ENCODE measurements at regions not wholly inside any gene's neighbourhood (a gene's known extent, or its start where the extent isn't known, plus 50 kb on each side); places are given as distances from the start of the nearest gene placed in this dataset.

GRCh38 chr5:60505373-60506171 is 194.4 kb downstream of the DEPDC1B start:
- Histone ChIP-seq H3K27me3 (ENCODE audit: control insufficient read depth in 1 of 2, insufficient read depth in 2 of 2, low read length in 2 of 2) (peaks cover 0 to 3% of the 10 kb centered on the region in 2 donors), H3K36me3 (ENCODE audit: control insufficient read depth in 2 of 2, insufficient read depth in 2 of 2, low read length in 1 of 2) (no peaks in the 10 kb centered on the region), H3K9me3 (ENCODE audit: control insufficient read depth in 2 of 2, insufficient read depth in 1 of 2, low read depth in 1 of 2, low read length in 1 of 2) (no peaks in the 10 kb centered on the region), H3K27ac (ENCODE audit: low read depth in 2 of 2, low read length in 1 of 2) (no peak overlapping the region), H3K4me1 (ENCODE audit: control insufficient read depth in 2 of 2, insufficient read depth in 2 of 2, low read length in 1 of 2) (no peaks in the 10 kb centered on the region), H3K4me3 (ENCODE audit: low read depth in 1 of 2, low read length in 2 of 2) (no peak overlapping the region)
- 81 to 82% methylated on average over 7 of the region's 7 CpGs for WGBS, 2 donors

- 84 to 88% methylated on average over 2 of the region's 2 CpGs for WGBS, 2 donors
- H3K9me3 ChIP-seq (ENCODE audit: control insufficient read depth in 2 of 2, insufficient read depth in 1 of 2, low read depth in 1 of 2, low read length in 1 of 2): no peaks in the 10 kb centered on the region
- no peak overlapping the region for H3K27ac ChIP-seq (ENCODE audit: low read depth in 2 of 2, low read length in 1 of 2)
- peaks cover 0 to 3% of the 10 kb centered on the region in 2 donors for H3K27me3 ChIP-seq (ENCODE audit: control insufficient read depth in 1 of 2, insufficient read depth in 2 of 2, low read length in 2 of 2)
- no peak overlapping the region for H3K4me3 ChIP-seq (ENCODE audit: low read depth in 1 of 2, low read length in 2 of 2)
- H3K4me1 ChIP-seq (ENCODE audit: control insufficient read depth in 2 of 2, insufficient read depth in 2 of 2, low read length in 1 of 2): no peaks in the 10 kb centered on the region
- H3K36me3 ChIP-seq (ENCODE audit: control insufficient read depth in 2 of 2, insufficient read depth in 2 of 2, low read length in 1 of 2): no peaks in the 10 kb centered on the region
Measured at GRCh38 chr5:60504342-60504741, 195.6 kb downstream of the DEPDC1B start.

- WGBS, 2 donors: 61 to 63% methylated on average over 2 of the region's 2 CpGs
- Histone ChIP-seq H3K36me3 (ENCODE audit: control insufficient read depth in 2 of 2, insufficient read depth in 2 of 2, low read length in 1 of 2) (no peaks in the 10 kb centered on the region), H3K4me3 (ENCODE audit: low read depth in 1 of 2, low read length in 2 of 2) (no peak overlapping the region), H3K9me3 (ENCODE audit: control insufficient read depth in 2 of 2, insufficient read depth in 1 of 2, low read depth in 1 of 2, low read length in 1 of 2) (no peaks in the 10 kb centered on the region), H3K27me3 (ENCODE audit: control insufficient read depth in 1 of 2, insufficient read depth in 2 of 2, low read length in 2 of 2) (peaks cover 0 to 3% of the 10 kb centered on the region in 2 donors), H3K4me1 (ENCODE audit: control insufficient read depth in 2 of 2, insufficient read depth in 2 of 2, low read length in 1 of 2) (no peaks in the 10 kb centered on the region), H3K27ac (ENCODE audit: low read depth in 2 of 2, low read length in 1 of 2) (no peak overlapping the region)
Measured at GRCh38 chr5:60503771-60504170, 196.2 kb downstream of the DEPDC1B start.

- H3K9me3 ChIP-seq (ENCODE audit: control insufficient read depth in 2 of 2, insufficient read depth in 1 of 2, low read depth in 1 of 2, low read length in 1 of 2): no peaks in the 10 kb centered on the region
- no peaks in the 10 kb centered on the region for H3K4me1 ChIP-seq (ENCODE audit: control insufficient read depth in 2 of 2, insufficient read depth in 2 of 2, low read length in 1 of 2)
- H3K27me3 ChIP-seq (ENCODE audit: control insufficient read depth in 1 of 2, insufficient read depth in 2 of 2, low read length in 2 of 2): no peaks in the 10 kb centered on the region
- no peak overlapping the region for H3K27ac ChIP-seq (ENCODE audit: low read depth in 2 of 2, low read length in 1 of 2)
- 46 to 49% methylated on average over 4 of the region's 4 CpGs for WGBS, 2 donors
- no peaks in the 10 kb centered on the region for H3K36me3 ChIP-seq (ENCODE audit: control insufficient read depth in 2 of 2, insufficient read depth in 2 of 2, low read length in 1 of 2)
- no peak overlapping the region for H3K4me3 ChIP-seq (ENCODE audit: low read depth in 1 of 2, low read length in 2 of 2)
Measured at GRCh38 chr5:60497706-60498500, 202.1 kb downstream of the DEPDC1B start.

- Histone ChIP-seq H3K27me3 (ENCODE audit: control insufficient read depth in 1 of 2, insufficient read depth in 2 of 2, low read length in 2 of 2) (no peaks in the 10 kb centered on the region), H3K4me3 (ENCODE audit: low read depth in 1 of 2, low read length in 2 of 2) (no peak overlapping the region), H3K4me1 (ENCODE audit: control insufficient read depth in 2 of 2, insufficient read depth in 2 of 2, low read length in 1 of 2) (no peaks in the 10 kb centered on the region), H3K27ac (ENCODE audit: low read depth in 2 of 2, low read length in 1 of 2) (no peak overlapping the region), H3K9me3 (ENCODE audit: control insufficient read depth in 2 of 2, insufficient read depth in 1 of 2, low read depth in 1 of 2, low read length in 1 of 2) (no peaks in the 10 kb centered on the region), H3K36me3 (ENCODE audit: control insufficient read depth in 2 of 2, insufficient read depth in 2 of 2, low read length in 1 of 2) (no peaks in the 10 kb centered on the region)
- WGBS, 2 donors: 66 to 70% methylated on average over 7 of the region's 7 CpGs
Measured at GRCh38 chr5:60495644-60496520, 204.1 kb downstream of the DEPDC1B start.

- Histone ChIP-seq H3K27me3 (ENCODE audit: control insufficient read depth in 1 of 2, insufficient read depth in 2 of 2, low read length in 2 of 2) (no peaks in the 10 kb centered on the region), H3K36me3 (ENCODE audit: control insufficient read depth in 2 of 2, insufficient read depth in 2 of 2, low read length in 1 of 2) (no peaks in the 10 kb centered on the region), H3K9me3 (ENCODE audit: control insufficient read depth in 2 of 2, insufficient read depth in 1 of 2, low read depth in 1 of 2, low read length in 1 of 2) (no peaks in the 10 kb centered on the region), H3K27ac (ENCODE audit: low read depth in 2 of 2, low read length in 1 of 2) (no peak overlapping the region), H3K4me3 (ENCODE audit: low read depth in 1 of 2, low read length in 2 of 2) (no peak overlapping the region), H3K4me1 (ENCODE audit: control insufficient read depth in 2 of 2, insufficient read depth in 2 of 2, low read length in 1 of 2) (no peaks in the 10 kb centered on the region)
Measured at GRCh38 chr5:60494635-60495034, 205.3 kb downstream of the DEPDC1B start.

GRCh38 chr5:60494144-60494543 is 205.8 kb downstream of the DEPDC1B start:
- no peak overlapping the region for H3K27ac ChIP-seq (ENCODE audit: low read depth in 2 of 2, low read length in 1 of 2)
- no peak overlapping the region for H3K4me3 ChIP-seq (ENCODE audit: low read depth in 1 of 2, low read length in 2 of 2)
- H3K9me3 ChIP-seq (ENCODE audit: control insufficient read depth in 2 of 2, insufficient read depth in 1 of 2, low read depth in 1 of 2, low read length in 1 of 2): no peaks in the 10 kb centered on the region
- WGBS, 2 donors: 75 to 89% methylated on average over 3 of the region's 3 CpGs
- H3K27me3 ChIP-seq (ENCODE audit: control insufficient read depth in 1 of 2, insufficient read depth in 2 of 2, low read length in 2 of 2): no peaks in the 10 kb centered on the region
- no peaks in the 10 kb centered on the region for H3K4me1 ChIP-seq (ENCODE audit: control insufficient read depth in 2 of 2, insufficient read depth in 2 of 2, low read length in 1 of 2)
- no peaks in the 10 kb centered on the region for H3K36me3 ChIP-seq (ENCODE audit: control insufficient read depth in 2 of 2, insufficient read depth in 2 of 2, low read length in 1 of 2)

- H3K36me3 ChIP-seq (ENCODE audit: control insufficient read depth in 2 of 2, insufficient read depth in 2 of 2, low read length in 1 of 2): no peaks in the 10 kb centered on the region
- no peak overlapping the region for H3K27ac ChIP-seq (ENCODE audit: low read depth in 2 of 2, low read length in 1 of 2)
- H3K27me3 ChIP-seq (ENCODE audit: control insufficient read depth in 1 of 2, insufficient read depth in 2 of 2, low read length in 2 of 2): no peaks in the 10 kb centered on the region
- WGBS, 2 donors: 59 to 68% methylated on average over 2 of the region's 2 CpGs
- H3K9me3 ChIP-seq (ENCODE audit: control insufficient read depth in 2 of 2, insufficient read depth in 1 of 2, low read depth in 1 of 2, low read length in 1 of 2): no peaks in the 10 kb centered on the region
- H3K4me1 ChIP-seq (ENCODE audit: control insufficient read depth in 2 of 2, insufficient read depth in 2 of 2, low read length in 1 of 2): no peaks in the 10 kb centered on the region
- no peak overlapping the region for H3K4me3 ChIP-seq (ENCODE audit: low read depth in 1 of 2, low read length in 2 of 2)
Measured at GRCh38 chr5:60493372-60493771, 206.6 kb downstream of the DEPDC1B start.

GRCh38 chr5:60492958-60493357 is 207.0 kb downstream of the DEPDC1B start:
- WGBS, 2 donors: 39 to 42% methylated on average over 2 of the region's 2 CpGs
- H3K27ac ChIP-seq (ENCODE audit: low read depth in 2 of 2, low read length in 1 of 2): no peak overlapping the region
- no peaks in the 10 kb centered on the region for H3K36me3 ChIP-seq (ENCODE audit: control insufficient read depth in 2 of 2, insufficient read depth in 2 of 2, low read length in 1 of 2)
- no peak overlapping the region for H3K4me3 ChIP-seq (ENCODE audit: low read depth in 1 of 2, low read length in 2 of 2)
- H3K4me1 ChIP-seq (ENCODE audit: control insufficient read depth in 2 of 2, insufficient read depth in 2 of 2, low read length in 1 of 2): no peaks in the 10 kb centered on the region
- H3K9me3 ChIP-seq (ENCODE audit: control insufficient read depth in 2 of 2, insufficient read depth in 1 of 2, low read depth in 1 of 2, low read length in 1 of 2): no peaks in the 10 kb centered on the region
- H3K27me3 ChIP-seq (ENCODE audit: control insufficient read depth in 1 of 2, insufficient read depth in 2 of 2, low read length in 2 of 2): no peaks in the 10 kb centered on the region

All from esophagus (tissue), 2 donors.